Endothelial cell of umbilical vein (primary cell): ENCODE measurements at regions not wholly inside any gene's neighbourhood (a gene's known extent, or its start where the extent isn't known, plus 50 kb on each side); places are given as distances from the start of the nearest gene placed in this dataset.
"Not testable (repeated sequence)": the region's sequence is repeated elsewhere in the genome, so short reads cannot be mapped to it uniquely, and the experiment has no call there.

Experiments used
- BruUV-seq: library from RNA; stranded (reverse); fragments of 400-500 nt; replicated peaks from 2 replicates; lab custom pipeline; 2021; lab: Mats Ljungman, UMichigan
- CTCF ChIA-PET: fragments of 300-600, 350-600 bp; sonication (Branson Sonifier 250); formaldehyde crosslinking; loops from one replicate; lab custom pipeline; 2021; ENCODE audit warnings: antibody characterized with exemption, inconsistent platforms; lab: Charles Lee
- POLR2A ChIA-PET: fragments of 300-600, 350-600 bp; sonication (Branson Sonifier 250); formaldehyde crosslinking; loops from one replicate; lab custom pipeline; 2021; ENCODE audit warnings: antibody characterized with exemption, inconsistent platforms; lab: Charles Lee
- DNase-seq: peaks from one replicate; pipeline ENCODE4 v3.0.0-alpha.2; 2011; ENCODE audit warnings: low read depth, low spot score
- FAIRE-seq: peaks from 2 replicates; lab custom pipeline; 2011; peaks lifted over from hg19 to GRCh38; lab: Jason Lieb, UNC
- H2AFZ ChIP-seq: 2 replicates; pipeline ENCODE4 v1.6.0; 2012; ENCODE audit warnings: low read depth, low read length, control low read depth, inconsistent platforms
- H3K27ac ChIP-seq: 2 replicates; pipeline ENCODE4 v1.5.1; 2011; ENCODE audit warnings: low read depth, mild to moderate bottlenecking, control low read depth, low read length, moderate library complexity; ENCODE audit not compliant: insufficient read depth
- H3K27me3 ChIP-seq, 2 experiments: 2 replicates each; pipeline versions ENCODE4 v1.6.0 to v1.6.1; 2011; ENCODE audit warnings: low read length in 2 of 2, mixed read lengths in 1 of 2; ENCODE audit not compliant: control insufficient read depth in 2 of 2, insufficient read depth in 2 of 2
- H3K36me3 ChIP-seq, 2 experiments: 2 replicates in 1 of 2; 3 replicates in 1 of 2; pipeline ENCODE4 v1.5.1; 2011; ENCODE audit warnings: low read length in 2 of 2, mild to moderate bottlenecking in 1 of 2, moderate library complexity in 1 of 2; ENCODE audit not compliant: control insufficient read depth in 2 of 2, insufficient read depth in 2 of 2; ENCODE audit errors: extremely low read depth in 1 of 2
- H3K4me1 ChIP-seq: 3 replicates; pipeline ENCODE4 v1.5.1; 2011; ENCODE audit warnings: mild to moderate bottlenecking, low read length; ENCODE audit not compliant: control insufficient read depth, insufficient read depth; ENCODE audit errors: extremely low read depth
- H3K4me2 ChIP-seq: 2 replicates; pipeline ENCODE4 v1.6.1; 2011; ENCODE audit warnings: low read length, control low read depth, mixed read lengths; ENCODE audit not compliant: insufficient read depth
- H3K4me3 ChIP-seq, 3 experiments: fragments of 200-600 bp in 1 of 3; sonication (generic), shearing (Covaris generic) in 1 of 3; replicated peaks in 1 of 3; 2 replicates each; pipeline ENCODE4 v1.5.1; 2011 to 2016; ENCODE audit warnings: control low read depth in 3 of 3, low read length in 3 of 3, mild to moderate bottlenecking in 2 of 3, inconsistent platforms in 1 of 3, low read depth in 1 of 3, moderate library complexity in 1 of 3; ENCODE audit not compliant: insufficient read depth in 1 of 3
- H3K79me2 ChIP-seq: 2 replicates; pipeline ENCODE4 v1.6.0; 2012; ENCODE audit warnings: low read length, inconsistent platforms; ENCODE audit not compliant: control insufficient read depth, insufficient read depth
- H3K9ac ChIP-seq: replicated peaks from 2 replicates; pipeline ENCODE3; 2011; ENCODE audit warnings: low read length, control low read depth; ENCODE audit not compliant: insufficient read depth; ENCODE audit errors: extremely low read depth
- H3K9me1 ChIP-seq: replicated peaks from 3 replicates; pipeline ENCODE4 v1.6.0; 2011; ENCODE audit warnings: mild to moderate bottlenecking, low read length; ENCODE audit not compliant: control insufficient read depth, insufficient read depth; ENCODE audit errors: extremely low read depth
- H3K9me3 ChIP-seq: replicated peaks from 2 replicates; pipeline ENCODE4 v1.5.1; 2012; ENCODE audit warnings: low read length, inconsistent platforms; ENCODE audit not compliant: control insufficient read depth, insufficient read depth
- H4K20me1 ChIP-seq: replicated peaks from 2 replicates; pipeline ENCODE3; 2011; ENCODE audit warnings: mild to moderate bottlenecking, low read length; ENCODE audit not compliant: control insufficient read depth, insufficient read depth; ENCODE audit errors: extremely low read depth
- dilution Hi-C: fragments of 300-500 bp; cut with MboI; formaldehyde crosslinking; loops from one replicate; pipeline ENCODE4 v1.15.0; 2019; ENCODE audit warnings: low sequenced_read_pairs; ENCODE audit not compliant: extremely low pct_ligation_motif_present
- intact Hi-C: fragments of 100-400 bp; cut with micrococcal nuclease; formaldehyde crosslinking; loops from one replicate; pipeline ENCODE4 v1.10.0; 2022

DNA sequence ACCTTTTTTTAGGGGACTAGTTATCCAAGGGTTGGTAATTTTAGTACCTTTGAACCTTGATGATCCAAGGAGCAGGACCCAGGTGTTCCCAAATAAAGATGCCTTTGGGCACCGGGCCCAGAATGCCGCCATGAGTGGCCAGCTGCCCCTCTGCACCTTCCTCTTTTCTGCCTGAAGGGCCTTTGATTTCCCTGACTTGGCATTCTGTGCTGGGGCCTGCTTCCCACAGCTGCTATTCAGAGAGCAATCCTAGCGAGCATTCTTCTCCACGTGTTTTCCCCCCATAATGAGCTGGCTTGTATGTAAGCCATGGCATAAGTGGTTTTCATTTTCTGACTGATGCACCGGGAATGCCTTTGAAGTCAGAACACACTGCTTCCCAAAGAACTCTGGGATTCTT lies 82.6 kb upstream of the IKBKE start:
- POLR2A ChIA-PET, dilution Hi-C loops, BruUV-seq, H3K4me2 ChIP-seq, H3K36me3 ChIP-seq, H3K27me3 ChIP-seq, H3K27ac ChIP-seq, H3K9me1 ChIP-seq, H3K4me3 ChIP-seq, H3K9ac ChIP-seq, FAIRE-seq, DNase-seq, H2AFZ ChIP-seq, intact Hi-C loops, H3K4me1 ChIP-seq, H3K9me3 ChIP-seq, CTCF ChIA-PET, H4K20me1 ChIP-seq, H3K79me2 ChIP-seq: not testable (repeated sequence)

DNA sequence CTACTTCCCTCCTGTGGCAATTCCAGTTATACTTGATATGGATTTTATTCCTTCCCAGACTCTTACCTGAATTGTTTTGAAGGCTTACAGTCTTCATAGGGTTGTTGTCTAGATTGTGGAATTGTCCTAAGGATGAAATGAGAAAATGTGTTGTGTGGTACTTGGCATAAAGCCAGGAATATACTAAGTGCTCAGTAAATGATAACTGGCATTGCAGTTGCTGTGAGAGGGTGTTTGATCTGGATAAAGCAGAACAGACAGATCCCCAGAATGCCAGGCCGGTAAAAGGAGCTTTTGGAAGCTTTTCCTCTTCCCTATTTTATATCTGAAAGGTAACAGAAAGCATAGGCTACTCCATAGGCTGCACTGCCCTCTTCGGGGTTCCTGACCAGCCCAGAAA lies 78.4 kb upstream of the IKBKE start:
- H3K9ac ChIP-seq, H3K9me3 ChIP-seq, BruUV-seq, H4K20me1 ChIP-seq, H3K36me3 ChIP-seq, H3K27ac ChIP-seq, H3K79me2 ChIP-seq, H3K4me2 ChIP-seq, H3K27me3 ChIP-seq, H3K4me1 ChIP-seq, H3K9me1 ChIP-seq, FAIRE-seq, H2AFZ ChIP-seq, POLR2A ChIA-PET, DNase-seq, dilution Hi-C loops, intact Hi-C loops, CTCF ChIA-PET, H3K4me3 ChIP-seq: not testable (repeated sequence)

DNA sequence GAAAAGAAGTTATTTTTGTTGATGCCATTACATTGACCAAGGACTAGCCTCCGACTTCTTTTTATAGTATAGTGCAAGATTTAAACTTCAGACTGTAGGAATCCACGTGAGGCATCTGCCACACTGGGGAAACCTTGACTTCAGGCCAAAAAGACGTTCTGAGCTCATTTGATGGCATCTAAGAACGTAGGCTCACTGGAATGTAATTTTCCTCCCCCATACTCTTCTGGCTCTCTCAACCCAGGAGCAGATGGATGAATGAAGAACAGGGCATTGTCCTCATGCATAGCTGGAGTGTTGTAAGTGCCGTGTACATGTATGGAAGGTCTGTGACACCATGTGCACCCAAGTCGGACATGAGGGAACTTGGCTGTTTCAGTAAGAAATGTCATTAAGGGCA lies 72.8 kb upstream of the IKBKE start:
- H3K9ac ChIP-seq, H3K9me1 ChIP-seq, intact Hi-C loops, H4K20me1 ChIP-seq, H3K4me2 ChIP-seq, POLR2A ChIA-PET, H3K4me3 ChIP-seq, BruUV-seq, H3K27me3 ChIP-seq, H3K79me2 ChIP-seq, H3K27ac ChIP-seq, H2AFZ ChIP-seq, H3K4me1 ChIP-seq, DNase-seq, dilution Hi-C loops, H3K36me3 ChIP-seq, FAIRE-seq, H3K9me3 ChIP-seq, CTCF ChIA-PET: not testable (repeated sequence)

DNA sequence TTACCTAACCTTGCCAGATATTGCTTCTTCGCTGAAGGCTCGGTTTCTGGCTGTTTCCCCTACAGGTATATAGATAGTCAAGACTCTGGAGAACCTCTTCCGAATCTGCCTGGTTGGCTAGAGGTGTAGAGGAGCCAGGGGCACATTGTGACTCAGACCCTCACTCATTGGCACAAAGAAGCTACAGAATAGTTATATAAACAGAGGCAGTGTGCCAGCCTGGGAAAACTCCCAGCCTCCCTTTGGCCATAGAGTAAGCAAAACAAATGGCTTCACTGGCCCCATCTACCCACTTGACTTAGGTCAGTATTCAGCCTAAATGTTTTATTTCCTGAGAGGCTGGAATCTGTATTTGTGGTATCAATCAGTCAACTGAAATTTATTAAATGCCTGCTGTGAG lies 72.0 kb upstream of the IKBKE start:
- H3K27me3 ChIP-seq, DNase-seq, CTCF ChIA-PET, H3K27ac ChIP-seq, H3K4me1 ChIP-seq, dilution Hi-C loops, H3K4me3 ChIP-seq, BruUV-seq, intact Hi-C loops, H3K9me1 ChIP-seq, H3K4me2 ChIP-seq, H3K36me3 ChIP-seq, POLR2A ChIA-PET, H3K79me2 ChIP-seq, H4K20me1 ChIP-seq, FAIRE-seq, H3K9me3 ChIP-seq, H3K9ac ChIP-seq, H2AFZ ChIP-seq: not testable (repeated sequence)
